22Rv1 (cell line): ENCODE measurements at regions not wholly inside any gene's neighbourhood (a gene's known extent, or its start where the extent isn't known, plus 50 kb on each side); places are given as distances from the start of the nearest gene placed in this dataset.

Experiments
- H3K27ac ChIP-seq: fragments of 450-650 bp; 2 replicates; pipeline ENCODE4 v1.5.1; 2017
- ZFX ChIP-seq: fragments of 450-650 bp; IDR thresholded peaks from 2 replicates; pipeline ENCODE4 v1.6.1; 2017; ENCODE audit warnings: antibody characterized with exemption, borderline replicate concordance
- TF ChIP-seq, protein P1 (sequence below): fragments of 450-650 bp; IDR thresholded peaks from 2 replicates; pipeline ENCODE4 v1.5.1; 2017; ENCODE audit warnings: mild to moderate bottlenecking

DNA sequence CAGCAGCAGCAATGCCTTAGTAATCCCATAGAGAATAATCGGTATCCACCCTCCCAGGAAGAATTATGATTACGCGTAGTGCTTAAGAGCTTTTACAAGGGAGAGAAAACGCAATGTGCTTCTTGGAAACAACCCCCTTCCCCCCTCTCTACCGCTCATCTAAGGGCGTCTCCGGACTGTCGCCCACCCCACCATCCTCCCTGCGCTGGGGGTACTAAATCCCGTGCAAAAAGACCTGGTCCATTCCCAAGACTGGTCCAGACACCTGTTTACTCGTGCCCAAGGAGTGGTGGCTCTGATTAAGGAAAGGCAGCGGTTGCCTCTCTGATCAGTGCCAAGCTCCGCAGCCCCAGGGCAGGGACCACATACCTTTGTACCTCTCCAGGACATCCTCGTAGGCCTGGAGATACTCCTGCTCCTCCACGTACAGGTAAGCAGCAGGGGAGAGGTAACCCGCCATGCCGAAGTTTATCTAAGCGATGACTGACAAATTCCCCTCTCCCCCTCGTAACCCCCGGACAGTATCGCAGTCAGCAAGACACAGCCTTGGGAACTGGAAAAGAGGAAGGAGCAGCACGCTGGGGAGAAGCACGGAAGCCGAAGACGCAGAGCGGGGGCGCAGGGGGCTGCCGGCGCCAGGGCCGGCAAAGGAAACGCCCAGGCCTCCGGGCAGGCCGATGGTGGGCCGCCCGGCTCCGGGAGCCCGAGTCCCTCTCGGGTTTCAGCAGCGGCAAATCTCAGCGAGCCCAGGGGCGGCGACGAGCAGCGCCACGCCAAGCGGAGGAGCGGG lies 112.0 kb upstream of the BEND6 start:
- H3K27ac ChIP-seq: peak overlapping the region; percentile 73
- TF ChIP-seq, protein P1, sequence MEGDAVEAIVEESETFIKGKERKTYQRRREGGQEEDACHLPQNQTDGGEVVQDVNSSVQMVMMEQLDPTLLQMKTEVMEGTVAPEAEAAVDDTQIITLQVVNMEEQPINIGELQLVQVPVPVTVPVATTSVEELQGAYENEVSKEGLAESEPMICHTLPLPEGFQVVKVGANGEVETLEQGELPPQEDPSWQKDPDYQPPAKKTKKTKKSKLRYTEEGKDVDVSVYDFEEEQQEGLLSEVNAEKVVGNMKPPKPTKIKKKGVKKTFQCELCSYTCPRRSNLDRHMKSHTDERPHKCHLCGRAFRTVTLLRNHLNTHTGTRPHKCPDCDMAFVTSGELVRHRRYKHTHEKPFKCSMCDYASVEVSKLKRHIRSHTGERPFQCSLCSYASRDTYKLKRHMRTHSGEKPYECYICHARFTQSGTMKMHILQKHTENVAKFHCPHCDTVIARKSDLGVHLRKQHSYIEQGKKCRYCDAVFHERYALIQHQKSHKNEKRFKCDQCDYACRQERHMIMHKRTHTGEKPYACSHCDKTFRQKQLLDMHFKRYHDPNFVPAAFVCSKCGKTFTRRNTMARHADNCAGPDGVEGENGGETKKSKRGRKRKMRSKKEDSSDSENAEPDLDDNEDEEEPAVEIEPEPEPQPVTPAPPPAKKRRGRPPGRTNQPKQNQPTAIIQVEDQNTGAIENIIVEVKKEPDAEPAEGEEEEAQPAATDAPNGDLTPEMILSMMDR: no peak
- TF ChIP-seq ZFX: no peak

DNA sequence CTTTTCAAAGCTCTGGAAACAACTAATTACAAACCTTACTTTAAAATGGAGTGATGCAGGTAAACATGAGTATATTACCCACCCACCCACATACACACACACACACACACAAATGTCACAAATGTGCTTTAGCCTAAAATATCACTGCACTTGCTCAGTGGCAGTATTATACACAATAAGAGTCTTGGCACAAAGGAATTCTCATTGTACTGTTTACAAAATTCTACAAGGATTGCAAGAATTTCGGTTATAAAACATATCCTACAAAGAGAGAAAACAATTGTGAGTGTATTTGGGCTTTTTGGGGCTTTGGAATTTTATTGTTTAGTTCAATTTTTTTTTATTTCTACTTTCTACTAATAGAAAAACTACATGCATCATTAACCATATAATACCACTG lies 113.2 kb upstream of the BEND6 start:
- TF ChIP-seq, protein P1: no peak
- TF ChIP-seq ZFX: no peak
- H3K27ac ChIP-seq: no peak overlapping the region

DNA sequence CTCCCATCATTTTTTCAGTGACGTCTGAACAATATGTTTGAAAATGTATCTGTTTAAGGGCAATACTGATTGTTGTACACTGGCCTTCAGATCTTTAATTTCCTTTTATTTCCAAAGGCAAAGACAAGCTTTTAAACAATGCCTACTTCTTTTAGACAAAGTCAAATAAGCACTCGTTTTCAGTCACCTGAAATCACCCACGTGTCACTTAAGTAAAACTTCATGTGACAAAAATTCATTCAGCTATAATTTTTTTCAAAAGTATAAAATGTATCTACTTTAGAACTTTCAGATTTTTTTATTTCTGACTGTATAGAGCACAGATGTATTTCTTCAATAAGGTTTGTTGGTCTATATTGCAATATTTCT lies 113.5 kb upstream of the BEND6 start:
- no peak overlapping the region for H3K27ac ChIP-seq

DNA sequence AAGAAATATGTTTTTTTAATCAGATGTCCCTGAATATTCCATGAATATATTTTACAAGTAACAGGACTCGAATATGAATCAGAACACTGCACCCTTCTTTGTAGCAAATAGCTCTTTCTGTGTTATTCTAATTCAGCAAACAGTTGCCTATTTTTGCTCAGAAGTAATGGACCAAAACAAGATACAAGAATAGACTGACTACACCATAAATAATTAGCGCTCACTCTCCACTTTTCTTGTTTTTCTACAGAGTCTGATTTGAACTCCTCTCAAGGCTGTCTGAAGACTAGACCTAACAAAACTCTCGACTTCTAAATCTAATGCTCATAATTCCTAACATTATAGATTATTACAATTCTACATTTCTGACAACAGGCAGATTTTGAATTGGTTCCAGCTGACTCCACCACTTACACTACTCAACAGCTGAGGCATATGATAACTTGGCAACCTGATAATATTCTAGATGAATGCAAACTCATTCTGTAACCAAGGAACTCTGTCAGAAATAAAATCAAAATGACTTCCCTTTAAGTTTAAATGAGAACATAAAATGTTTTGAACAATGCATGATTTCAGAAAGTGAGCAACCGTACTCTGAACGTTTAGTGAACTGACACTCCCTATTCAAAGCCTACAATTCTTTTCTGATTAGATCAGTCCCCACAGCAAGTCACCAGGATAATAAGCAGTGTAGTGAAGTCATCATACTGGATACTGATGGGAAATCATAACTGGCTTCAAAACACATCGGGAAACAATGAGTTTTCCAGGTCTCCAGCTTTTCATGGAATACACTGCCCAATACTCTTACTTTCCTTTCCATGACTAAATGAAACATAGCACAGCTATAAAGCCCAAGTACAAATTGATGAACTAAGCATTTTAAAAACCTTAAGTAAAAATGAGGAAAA lies 114.2 kb upstream of the BEND6 start:
- TF ChIP-seq, protein P1: no peak
- no peak for TF ChIP-seq ZFX
- no peak overlapping the region for H3K27ac ChIP-seq

More for the DNA sequence above, 113.5 kb upstream of the BEND6 start:
- TF ChIP-seq, protein P1: no peak
- TF ChIP-seq ZFX: no peak

DNA sequence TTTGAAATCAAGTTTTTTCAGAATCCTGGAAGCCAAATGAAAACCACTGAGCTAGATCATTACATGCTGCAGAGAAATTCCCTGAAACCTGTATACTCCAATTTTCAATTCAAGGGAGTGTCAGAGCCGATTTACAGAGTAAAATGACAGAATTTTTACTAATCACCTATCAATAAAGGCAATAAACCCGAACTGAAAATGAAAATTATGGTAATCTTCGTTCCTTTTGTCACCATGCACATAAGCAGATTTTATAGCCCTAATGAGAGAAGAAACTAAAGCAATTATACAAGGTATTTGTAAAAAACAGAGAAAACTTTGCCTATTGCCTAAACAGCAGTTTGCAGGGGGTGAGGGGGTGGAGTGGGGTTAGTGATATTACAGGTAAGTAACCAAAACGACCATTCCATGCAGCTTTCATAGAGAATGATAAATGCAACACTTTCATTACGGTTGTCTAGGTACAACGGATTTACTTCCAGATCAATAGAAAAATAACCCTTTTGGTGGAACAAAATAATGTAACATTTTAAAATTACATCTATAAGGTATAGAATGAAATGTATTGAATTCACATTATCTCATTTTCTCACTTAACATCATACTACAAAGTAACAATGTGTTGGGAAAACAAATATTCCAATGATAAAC lies 115.2 kb upstream of the BEND6 start:
- H3K27ac ChIP-seq: no peak overlapping the region
- no peak for TF ChIP-seq ZFX
- TF ChIP-seq, protein P1: no peak

DNA sequence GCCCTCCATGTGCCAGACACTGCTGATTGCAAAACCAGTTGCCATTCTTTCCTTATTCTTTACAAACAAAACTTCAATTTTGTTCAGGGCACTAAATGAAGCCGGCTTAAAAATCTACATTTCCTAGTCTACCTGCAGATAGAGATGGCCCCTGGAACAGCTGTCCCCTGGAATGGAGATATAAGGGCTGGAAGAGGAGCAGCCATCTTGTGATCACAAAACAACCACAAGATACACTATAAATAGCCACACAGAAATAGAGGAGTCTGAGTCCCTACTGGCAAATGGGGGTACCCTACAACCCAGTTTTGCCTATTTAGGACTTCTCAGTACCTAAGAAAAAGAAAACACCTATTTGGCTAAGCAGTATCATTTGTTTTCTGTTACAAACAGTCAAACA lies 115.9 kb upstream of the BEND6 start:
- no peak overlapping the region for H3K27ac ChIP-seq
- TF ChIP-seq, protein P1: no peak
- no peak for TF ChIP-seq ZFX
